CD4-positive, CD25-positive, alpha-beta regulatory T cell (primary cell): ENCODE measurements at regions not wholly inside any gene's neighbourhood (a gene's known extent, or its start where the extent isn't known, plus 50 kb on each side); places are given as distances from the start of the nearest gene placed in this dataset.

ENCODE experiments used
- ATAC-seq, 2 donors: fragments of 150-1000 bp; cut with Tn5 transposase; one replicate each; pipeline ENCODE4 v1.10.0; 2021; ENCODE audit warnings: low read depth in 2 of 2, moderate number of reproducible peaks in 2 of 2, moderate library complexity in 1 of 2
- DNase-seq, 3 donors: peaks; one replicate each; pipeline versions ENCODE4 v3.0.0 to v3.0.0-alpha.2; 2012 to 2022; ENCODE audit warnings: mixed read lengths in 1 of 3
- H3K27ac ChIP-seq: one replicate; pipeline ENCODE4 v1.7.0; 2013; ENCODE audit warnings: mild to moderate bottlenecking, low read length; ENCODE audit not compliant: insufficient read depth, poor library complexity, severe bottlenecking
- H3K27me3 ChIP-seq: one replicate; pipeline ENCODE4 v1.7.0; 2013; ENCODE audit warnings: low read length; ENCODE audit not compliant: control insufficient read depth, insufficient read depth
- H3K36me3 ChIP-seq: one replicate; pipeline ENCODE4 v1.7.0; 2013; ENCODE audit warnings: mild to moderate bottlenecking, low read length, moderate library complexity; ENCODE audit not compliant: control insufficient read depth, insufficient read depth
- H3K4me1 ChIP-seq: 2 replicates; pipeline ENCODE4 v1.7.0; 2013; ENCODE audit warnings: mild to moderate bottlenecking, low read length; ENCODE audit not compliant: insufficient read depth, control insufficient read depth, poor library complexity, severe bottlenecking
- H3K4me3 ChIP-seq: one replicate; pipeline ENCODE4 v1.7.0; 2013; ENCODE audit warnings: low read depth, mild to moderate bottlenecking, low read length, moderate library complexity
- H3K9me3 ChIP-seq, 2 experiments: 1 replicate in 1 of 2; 2 replicates in 1 of 2; pipeline ENCODE4 v1.7.0; 2013; ENCODE audit warnings: low read length in 2 of 2, mild to moderate bottlenecking in 1 of 2, moderate library complexity in 1 of 2; ENCODE audit not compliant: control insufficient read depth in 2 of 2
- H3K27ac Mint-ChIP-seq, 3 donors: one replicate each; pipeline ENCODE4 v1.8.0; 2020 to 2022; ENCODE audit warnings: mild to moderate bottlenecking in 3 of 3, mixed read lengths in 3 of 3, moderate library complexity in 2 of 3
- H3K27me3 Mint-ChIP-seq: one replicate; pipeline ENCODE4 v1.8.0; 2022; ENCODE audit warnings: mild to moderate bottlenecking, mixed read lengths
- H3K36me3 Mint-ChIP-seq: one replicate; pipeline ENCODE4 v1.8.0; 2020; ENCODE audit warnings: mixed read lengths
- H3K4me1 Mint-ChIP-seq, 4 donors: one replicate each; pipeline ENCODE4 v1.8.0; 2020 to 2022; ENCODE audit warnings: mixed read lengths in 4 of 4, mild to moderate bottlenecking in 1 of 4
- H3K4me3 Mint-ChIP-seq, 4 donors: one replicate each; pipeline ENCODE4 v1.8.0; 2020 to 2022; ENCODE audit warnings: mild to moderate bottlenecking in 4 of 4, mixed read lengths in 4 of 4, moderate library complexity in 3 of 4
- H3K9me3 Mint-ChIP-seq, 7 donors: one replicate each; pipeline ENCODE4 v1.8.0; 2020 to 2022; ENCODE audit warnings: mixed read lengths in 7 of 7, mild to moderate bottlenecking in 3 of 7, moderate library complexity in 2 of 7

DNA sequence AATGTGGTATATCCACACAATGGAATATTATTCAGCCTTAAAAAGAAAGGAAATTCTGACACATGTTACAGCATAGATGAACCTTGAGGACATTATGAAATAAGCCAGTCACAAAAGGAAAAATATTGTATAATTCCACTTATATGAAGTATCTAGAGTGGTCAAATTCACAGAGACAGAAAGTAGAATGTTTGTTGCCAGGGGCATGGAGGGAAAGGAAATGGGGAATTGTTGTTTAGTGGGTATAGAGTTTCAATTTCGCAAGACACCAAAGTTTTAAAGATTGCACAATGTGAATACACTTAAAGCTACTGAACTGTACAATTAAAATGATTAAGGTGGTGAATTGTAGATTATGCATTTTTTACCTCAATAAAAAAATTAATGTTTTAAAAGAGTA is 92.9 kb downstream of the TXNL1 start:
- ATAC-seq (no peak), DNase-seq (no peak)
- Mint-ChIP-seq H3K9me3 (peaks cover 0 to 5% (median 0%) of the 10 kb centered on the region in 7 donors), H3K27me3 (no peaks in the 10 kb centered on the region), H3K36me3 (no peaks in the 10 kb centered on the region), H3K4me1 (peaks cover 0 to 2% (median 0%) of the 10 kb centered on the region in 4 donors), H3K27ac (no peak overlapping the region), H3K4me3 (no peak overlapping the region)
- no peak overlapping the region for H3K4me3 ChIP-seq
- no peaks in the 10 kb centered on the region for H3K36me3 ChIP-seq
- no peak overlapping the region for H3K27ac ChIP-seq
- no peaks in the 10 kb centered on the region for H3K9me3 ChIP-seq
- H3K4me1 ChIP-seq = no peaks in the 10 kb centered on the region
- H3K27me3 ChIP-seq = peaks cover 3% of the 10 kb centered on the region

- peaks cover 0 to 2% (median 0%) of the 10 kb centered on the region in 4 donors for H3K4me1 Mint-ChIP-seq
- Histone ChIP-seq H3K9me3 (no peaks in the 10 kb centered on the region), H3K27ac (no peak overlapping the region), H3K4me1 (no peaks in the 10 kb centered on the region), H3K36me3 (no peaks in the 10 kb centered on the region), H3K4me3 (no peak overlapping the region), H3K27me3 (peaks cover 3% of the 10 kb centered on the region)
- H3K36me3 Mint-ChIP-seq = no peaks in the 10 kb centered on the region
- DNase-seq (no peak), ATAC-seq (no peak)
- H3K9me3 Mint-ChIP-seq = peaks cover 0 to 5% (median 0%) of the 10 kb centered on the region in 7 donors
- H3K27me3 Mint-ChIP-seq = no peaks in the 10 kb centered on the region
- H3K4me3 Mint-ChIP-seq = no peak overlapping the region
- no peak overlapping the region for H3K27ac Mint-ChIP-seq
Observed at GRCh38 chr18:56542476-56542875, 95.9 kb downstream of the TXNL1 start.

GRCh38 chr18:56541793-56542192 is 96.6 kb downstream of the TXNL1 start:
- Histone ChIP-seq H3K4me3 (no peak overlapping the region), H3K27me3 (peaks cover 3% of the 10 kb centered on the region), H3K27ac (no peak overlapping the region), H3K4me1 (no peaks in the 10 kb centered on the region), H3K36me3 (no peaks in the 10 kb centered on the region), H3K9me3 (no peaks in the 10 kb centered on the region)
- DNase-seq (peak in 1 of 3 donors; percentile 6), ATAC-seq (no peak)
- H3K4me3 Mint-ChIP-seq = no peak overlapping the region
- H3K9me3 Mint-ChIP-seq = peaks cover 0 to 5% (median 0%) of the 10 kb centered on the region in 7 donors
- peaks cover 0 to 2% (median 0%) of the 10 kb centered on the region in 4 donors for H3K4me1 Mint-ChIP-seq
- no peaks in the 10 kb centered on the region for H3K36me3 Mint-ChIP-seq
- H3K27ac Mint-ChIP-seq = no peak overlapping the region
- H3K27me3 Mint-ChIP-seq = no peaks in the 10 kb centered on the region

DNA sequence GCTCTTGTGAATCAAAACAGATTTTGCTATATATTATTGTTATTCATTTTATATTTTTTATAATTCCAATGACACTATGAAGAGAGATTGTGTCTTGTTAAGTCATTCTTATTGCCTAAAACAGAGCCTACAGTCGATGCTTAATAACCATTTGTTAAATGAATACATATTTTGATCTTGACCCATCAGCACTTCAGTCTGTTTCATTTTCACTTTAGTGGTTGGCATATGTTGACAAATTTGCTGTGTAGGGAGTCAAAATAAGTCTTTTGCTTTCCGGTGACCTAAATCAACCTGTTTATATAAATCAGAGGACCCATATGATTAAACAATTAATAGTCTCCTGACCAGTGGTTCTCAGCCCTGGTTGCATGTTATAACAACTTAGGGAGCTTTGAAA is 97.1 kb downstream of the TXNL1 start:
- Mint-ChIP-seq H3K4me3 (no peak overlapping the region), H3K4me1 (peaks cover 0 to 2% (median 0%) of the 10 kb centered on the region in 4 donors), H3K9me3 (peaks cover 0 to 5% (median 0%) of the 10 kb centered on the region in 7 donors), H3K27me3 (no peaks in the 10 kb centered on the region), H3K36me3 (no peaks in the 10 kb centered on the region), H3K27ac (no peak overlapping the region)
- no peak overlapping the region for H3K4me3 ChIP-seq
- peaks cover 3% of the 10 kb centered on the region for H3K27me3 ChIP-seq
- DNase-seq (no peak), ATAC-seq (no peak)
- H3K27ac ChIP-seq = no peak overlapping the region
- no peaks in the 10 kb centered on the region for H3K4me1 ChIP-seq
- H3K36me3 ChIP-seq = no peaks in the 10 kb centered on the region
- H3K9me3 ChIP-seq = no peaks in the 10 kb centered on the region

DNA sequence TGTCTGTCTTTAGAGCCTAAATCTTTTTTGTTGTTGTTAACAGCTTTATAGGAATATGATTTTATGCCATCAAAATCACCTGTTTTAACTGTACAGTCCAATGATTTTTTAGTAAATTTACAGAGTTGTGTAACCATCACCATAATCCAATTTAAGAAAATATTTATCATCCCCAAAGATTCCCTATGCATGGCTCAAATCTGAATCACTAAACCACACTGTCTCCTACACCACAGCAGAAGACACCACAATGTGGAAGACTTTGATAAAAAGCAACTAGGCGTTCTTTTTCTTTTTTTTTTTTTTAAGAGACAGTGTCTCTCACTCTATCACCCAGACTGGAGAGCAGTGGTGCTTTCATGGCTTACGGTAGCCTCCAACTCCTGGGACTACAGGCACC is 99.6 kb downstream of the TXNL1 start:
- Mint-ChIP-seq H3K27me3 (no peaks in the 10 kb centered on the region), H3K27ac (no peak overlapping the region), H3K4me3 (no peak overlapping the region), H3K9me3 (peaks cover 0 to 3% (median 0%) of the 10 kb centered on the region in 7 donors), H3K4me1 (peaks cover 0 to 2% (median 0%) of the 10 kb centered on the region in 4 donors), H3K36me3 (no peaks in the 10 kb centered on the region)
- ATAC-seq (no peak), DNase-seq (no peak)
- H3K36me3 ChIP-seq = no peaks in the 10 kb centered on the region
- no peak overlapping the region for H3K27ac ChIP-seq
- no peaks in the 10 kb centered on the region for H3K4me1 ChIP-seq
- no peaks in the 10 kb centered on the region for H3K9me3 ChIP-seq
- H3K27me3 ChIP-seq = peaks cover 2% of the 10 kb centered on the region
- H3K4me3 ChIP-seq = no peak overlapping the region

GRCh38 chr18:56532176-56532840 is 106.1 kb downstream of the TXNL1 start:
- Histone ChIP-seq H3K27me3 (no peaks in the 10 kb centered on the region), H3K4me3 (no peak overlapping the region), H3K36me3 (no peaks in the 10 kb centered on the region), H3K4me1 (no peaks in the 10 kb centered on the region), H3K27ac (no peak overlapping the region), H3K9me3 (no peaks in the 10 kb centered on the region)
- no peak overlapping the region for H3K4me3 Mint-ChIP-seq
- no peaks in the 10 kb centered on the region for H3K4me1 Mint-ChIP-seq
- H3K27ac Mint-ChIP-seq = no peak overlapping the region
- ATAC-seq (no peak), DNase-seq (peak in 1 of 3 donors; percentile 32)
- peaks cover 0 to 2% (median 0%) of the 10 kb centered on the region in 7 donors for H3K9me3 Mint-ChIP-seq
- H3K27me3 Mint-ChIP-seq = no peaks in the 10 kb centered on the region
- H3K36me3 Mint-ChIP-seq = no peaks in the 10 kb centered on the region

GRCh38 chr18:56522816-56523215 is 115.6 kb downstream of the TXNL1 start:
- no peak overlapping the region for H3K4me3 ChIP-seq
- no peaks in the 10 kb centered on the region for H3K27me3 ChIP-seq
- no peaks in the 10 kb centered on the region for H3K4me1 ChIP-seq
- no peak for ATAC-seq
- H3K4me1 Mint-ChIP-seq = no peaks in the 10 kb centered on the region
- no peak overlapping the region for H3K27ac ChIP-seq
- H3K27me3 Mint-ChIP-seq = peaks cover 8% of the 10 kb centered on the region
- H3K27ac Mint-ChIP-seq = no peak overlapping the region
- no peaks in the 10 kb centered on the region for H3K36me3 ChIP-seq
- H3K4me3 Mint-ChIP-seq = no peak overlapping the region
- H3K36me3 Mint-ChIP-seq = no peaks in the 10 kb centered on the region
- no peak for DNase-seq
- H3K9me3 ChIP-seq = peaks cover 0 to 2% of the 10 kb centered on the region in 2 experiments
- peaks cover 0 to 7% (median 0%) of the 10 kb centered on the region in 7 donors for H3K9me3 Mint-ChIP-seq

GRCh38 chr18:56521263-56521662 is 117.1 kb downstream of the TXNL1 start:
- DNase-seq = no peak
- H3K36me3 Mint-ChIP-seq = no peaks in the 10 kb centered on the region
- Histone ChIP-seq H3K27me3 (no peaks in the 10 kb centered on the region), H3K9me3 (peaks cover 0 to 2% of the 10 kb centered on the region in 2 experiments), H3K27ac (no peak overlapping the region), H3K4me1 (no peaks in the 10 kb centered on the region), H3K4me3 (no peak overlapping the region), H3K36me3 (no peaks in the 10 kb centered on the region)
- peaks cover 8% of the 10 kb centered on the region for H3K27me3 Mint-ChIP-seq
- H3K9me3 Mint-ChIP-seq = peaks cover 0 to 6% (median 0%) of the 10 kb centered on the region in 7 donors
- H3K4me1 Mint-ChIP-seq = no peaks in the 10 kb centered on the region
- ATAC-seq = no peak
- H3K27ac Mint-ChIP-seq = no peak overlapping the region
- no peak overlapping the region for H3K4me3 Mint-ChIP-seq
